Inflammatory macrophage treated with lipopolysaccharide for 4 hours (primary cell): ENCODE measurements at regions not wholly inside any gene's neighbourhood (a gene's known extent, or its start where the extent isn't known, plus 50 kb on each side); places are given as distances from the start of the nearest gene placed in this dataset.
"Not testable (repeated sequence)": the region's sequence is repeated elsewhere in the genome, so short reads cannot be mapped to it uniquely, and the experiment has no call there.

Experiments
- DNase-seq: peaks from one replicate; pipeline ENCODE4 v3.0.0-alpha.2; 2020

GRCh38 chr12:94856324-94856723 is 147.2 kb downstream of the NDUFA12 start:
- DNase-seq, result no peak

GRCh38 chr12:94855853-94856252 is 147.6 kb downstream of the NDUFA12 start:
- no peak for DNase-seq

- DNase-seq, result peak; percentile 30
These were observed 152.0 kb downstream of the NDUFA12 start for GRCh38 chr12:94851396-94852028.

GRCh38 chr12:94849411-94849976 is 154.0 kb downstream of the NDUFA12 start:
- DNase-seq, result no peak

- DNase-seq, result no peak
These were observed 154.5 kb downstream of the NDUFA12 start for GRCh38 chr12:94848966-94849365.

- no peak for DNase-seq
These were observed 158.4 kb downstream of the NDUFA12 start for GRCh38 chr12:94845110-94845509.

- no peak for DNase-seq
These were observed 159.0 kb downstream of the NDUFA12 start for GRCh38 chr12:94844452-94844851.

GRCh38 chr12:94841904-94842610 is 161.4 kb downstream of the NDUFA12 start:
- DNase-seq, result no peak

- no peak for DNase-seq
These were observed 162.3 kb downstream of the NDUFA12 start for GRCh38 chr12:94841177-94841576.

GRCh38 chr12:94839347-94839746 is 164.2 kb downstream of the NDUFA12 start:
- DNase-seq, result no peak

- peak; percentile 45 for DNase-seq
These were observed 166.4 kb downstream of the NDUFA12 start for GRCh38 chr12:94836952-94837670.

- no peak for DNase-seq
These were observed 169.4 kb downstream of the NDUFA12 start for GRCh38 chr12:94834036-94834625.

- DNase-seq, result peak; percentile 78
These were observed 170.5 kb downstream of the NDUFA12 start for GRCh38 chr12:94832780-94833681.

- DNase-seq, result no peak
These were observed 171.4 kb downstream of the NDUFA12 start for GRCh38 chr12:94832105-94832504.

GRCh38 chr12:94831081-94831751 is 172.3 kb downstream of the NDUFA12 start:
- DNase-seq, result peak; percentile 89

GRCh38 chr12:94829552-94829951 is 173.9 kb downstream of the NDUFA12 start:
- no peak for DNase-seq

GRCh38 chr12:94819011-94819410 is 168.7 kb upstream of the TMCC3 start:
- DNase-seq, result no peak

- no peak for DNase-seq
These were observed 167.3 kb upstream of the TMCC3 start for GRCh38 chr12:94817695-94818075.

GRCh38 chr12:94817201-94817600 is 166.8 kb upstream of the TMCC3 start:
- DNase-seq, result not testable (repeated sequence)

- DNase-seq, result not testable (repeated sequence)
These were observed 166.4 kb upstream of the TMCC3 start for GRCh38 chr12:94816746-94817145.

GRCh38 chr12:94815958-94816357 is 165.6 kb upstream of the TMCC3 start:
- no peak for DNase-seq

GRCh38 chr12:94815450-94815849 is 165.1 kb upstream of the TMCC3 start:
- no peak for DNase-seq
